ENCODE measurements at regions not wholly inside any gene's neighbourhood (a gene's known extent, or its start where the extent isn't known, plus 50 kb on each side); places are given as distances from the start of the nearest gene placed in this dataset.

- DNase-seq = no peak
These were observed 1679.2 kb upstream of the TENM3 start for GRCh38 chr4:180564026-180564425.

- DNase-seq = no peak
These were observed 1678.8 kb upstream of the TENM3 start for GRCh38 chr4:180564448-180564847.

GRCh38 chr4:180565856-180566431, 1677.3 kb upstream of the TENM3 start:
- no peak for DNase-seq

- no peak for DNase-seq
These were observed 1676.7 kb upstream of the TENM3 start for GRCh38 chr4:180566492-180566891.

- no peak for DNase-seq
These were observed 1676.1 kb upstream of the TENM3 start for GRCh38 chr4:180567080-180567479.

- DNase-seq = no peak
These were observed 1671.6 kb upstream of the TENM3 start for GRCh38 chr4:180571516-180572055.

- DNase-seq = no peak
These were observed 1665.0 kb upstream of the TENM3 start for GRCh38 chr4:180578175-180578574.

GRCh38 chr4:180581061-180581460, 1662.1 kb upstream of the TENM3 start:
- DNase-seq = no peak

- DNase-seq = no peak
These were observed 1655.8 kb upstream of the TENM3 start for GRCh38 chr4:180587379-180587778.

GRCh38 chr4:180589575-180589974, 1653.6 kb upstream of the TENM3 start:
- DNase-seq = no peak

- DNase-seq = no peak
These were observed 1646.2 kb upstream of the TENM3 start for GRCh38 chr4:180596888-180597483.

GRCh38 chr4:180598281-180598680, 1644.9 kb upstream of the TENM3 start:
- no peak for DNase-seq

GRCh38 chr4:180603791-180604190, 1639.4 kb upstream of the TENM3 start:
- no peak for DNase-seq

GRCh38 chr4:180610324-180610723, 1632.9 kb upstream of the TENM3 start:
- DNase-seq = peak in 1 of 2 experiments; percentile 3

- DNase-seq = no peak
These were observed 1627.5 kb upstream of the TENM3 start for GRCh38 chr4:180615746-180616145.

- no peak for DNase-seq
These were observed 1626.0 kb upstream of the TENM3 start for GRCh38 chr4:180617196-180617595.

- no peak for DNase-seq
These were observed 1624.8 kb upstream of the TENM3 start for GRCh38 chr4:180618396-180618795.

GRCh38 chr4:180619440-180619839, 1623.8 kb upstream of the TENM3 start:
- no peak for DNase-seq

GRCh38 chr4:180622254-180622653, 1620.9 kb upstream of the TENM3 start:
- DNase-seq = no peak

- DNase-seq = no peak
These were observed 1617.5 kb upstream of the TENM3 start for GRCh38 chr4:180625653-180626052.

- DNase-seq = no peak
These were observed 1613.1 kb upstream of the TENM3 start for GRCh38 chr4:180630012-180630665.

GRCh38 chr4:180634306-180634705, 1608.9 kb upstream of the TENM3 start:
- DNase-seq = no peak

- DNase-seq = no peak
These were observed 1607.9 kb upstream of the TENM3 start for GRCh38 chr4:180635281-180635680.

GRCh38 chr4:180636696-180637404, 1606.4 kb upstream of the TENM3 start:
- DNase-seq = no peak
